Fibroblast of pulmonary artery (primary cell): ENCODE measurements at regions not wholly inside any gene's neighbourhood (a gene's known extent, or its start where the extent isn't known, plus 50 kb on each side); places are given as distances from the start of the nearest gene placed in this dataset.

ENCODE experiments used
- DNase-seq: peaks from one replicate; pipeline ENCODE4 v3.0.0-alpha.2; 2010; ENCODE audit warnings: low read depth
- H3K4me3 ChIP-seq: replicated peaks from 2 replicates; pipeline ENCODE4 v1.5.1; 2011; ENCODE audit warnings: low read depth, mild to moderate bottlenecking, control low read depth, low read length, moderate library complexity
- CTCF ChIP-seq: IDR thresholded peaks from 2 replicates; pipeline ENCODE4 v1.5.1; 2011; ENCODE audit warnings: mild to moderate bottlenecking, control low read depth, low read length, inconsistent platforms; ENCODE audit errors: missing control alignments

GRCh38 chr5:4487581-4487980 lies 652.5 kb upstream of the ADAMTS16 start:
- DNase-seq = no peak
- TF ChIP-seq CTCF = no peak
- no peak overlapping the region for H3K4me3 ChIP-seq

GRCh38 chr5:4511996-4512656 lies 628.0 kb upstream of the ADAMTS16 start:
- no peak for TF ChIP-seq CTCF
- no peak overlapping the region for H3K4me3 ChIP-seq
- peak; percentile 0 for DNase-seq

- DNase-seq = no peak
- no peak overlapping the region for H3K4me3 ChIP-seq
- no peak for TF ChIP-seq CTCF
Observed at GRCh38 chr5:4513381-4513780, 626.7 kb upstream of the ADAMTS16 start.

- no peak for DNase-seq
- H3K4me3 ChIP-seq = no peak overlapping the region
- no peak for TF ChIP-seq CTCF
Observed at GRCh38 chr5:4514067-4514648, 626.0 kb upstream of the ADAMTS16 start.

GRCh38 chr5:4518903-4519672 lies 621.0 kb upstream of the ADAMTS16 start:
- DNase-seq = no peak
- TF ChIP-seq CTCF = no peak
- no peak overlapping the region for H3K4me3 ChIP-seq

- DNase-seq = no peak
- H3K4me3 ChIP-seq = no peak overlapping the region
- no peak for TF ChIP-seq CTCF
Observed at GRCh38 chr5:4520559-4520958, 619.6 kb upstream of the ADAMTS16 start.
